Hematopoietic multipotent progenitor cell treated with erythropoietin and hydrocortisone succinate and interleukin-3 and kit ligand, for 4 days (in vitro differentiated cells): ENCODE measurements at regions not wholly inside any gene's neighbourhood (a gene's known extent, or its start where the extent isn't known, plus 50 kb on each side); places are given as distances from the start of the nearest gene placed in this dataset.
A peak's percentile ranks its signal among the peaks of the same experiment; 100 is the strongest.

Experiments used
- DNase-seq: peaks from one replicate; pipeline ENCODE4 v3.0.0-alpha.2; 2015

DNA sequence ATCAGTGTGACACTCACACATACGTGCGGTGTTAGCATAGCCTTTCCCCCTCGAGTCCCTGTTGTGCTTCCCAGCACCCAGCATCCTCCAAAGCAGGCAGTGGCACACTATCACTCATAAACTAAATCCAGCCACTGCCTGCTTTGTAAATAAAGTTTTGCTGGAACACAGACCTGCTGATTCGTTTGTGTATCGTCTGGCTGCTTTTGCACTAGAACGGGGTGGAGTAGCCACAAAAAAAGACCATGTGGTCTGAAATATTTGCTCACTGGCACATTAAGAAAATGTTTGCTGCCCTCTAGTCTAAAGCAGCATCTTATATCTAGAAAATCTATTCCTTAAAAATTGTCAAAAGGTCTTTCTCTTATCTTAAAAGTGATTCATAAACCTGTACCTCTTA is 341.2 kb upstream of the ZFHX3 start:
- no peak for DNase-seq

DNA sequence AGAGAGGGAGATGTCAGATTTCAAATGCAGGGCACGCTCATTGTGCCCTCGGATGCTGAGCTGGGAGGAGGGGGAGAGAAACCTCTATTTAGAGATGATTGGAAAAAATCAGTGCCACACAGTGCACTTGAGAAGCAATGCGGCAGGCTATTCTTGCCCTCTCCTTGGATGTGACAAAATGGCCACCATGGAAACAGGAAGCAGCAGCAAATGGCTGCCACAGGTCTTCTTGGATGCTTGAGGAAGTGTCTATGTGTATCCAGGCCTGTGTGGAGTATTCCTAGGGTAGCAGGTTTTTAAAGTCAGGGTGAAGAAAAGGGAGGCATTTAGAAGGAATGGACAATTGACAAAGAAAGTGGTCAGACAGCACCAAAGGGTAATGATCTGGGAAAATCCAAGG is 340.1 kb upstream of the ZFHX3 start:
- no peak for DNase-seq

DNA sequence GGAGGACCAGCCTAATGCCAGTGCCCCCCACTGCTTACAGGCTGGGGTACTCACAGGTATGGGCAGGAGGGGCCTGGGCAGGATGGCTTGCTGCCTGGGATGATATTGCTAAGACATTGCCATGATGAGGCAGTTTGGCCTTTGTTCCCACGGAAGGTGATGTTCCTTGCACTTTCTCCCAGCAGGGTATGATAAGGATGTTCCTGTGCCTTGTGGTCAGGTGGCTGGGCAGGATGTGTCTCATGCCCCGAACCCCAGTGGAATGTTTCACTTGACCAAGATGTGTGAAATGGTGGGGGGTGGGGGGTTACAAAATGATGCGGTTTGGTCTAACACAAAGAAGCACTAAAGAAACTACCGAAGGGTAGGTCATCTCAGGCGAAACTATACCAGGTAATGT is 337.8 kb upstream of the ZFHX3 start:
- no peak for DNase-seq

DNA sequence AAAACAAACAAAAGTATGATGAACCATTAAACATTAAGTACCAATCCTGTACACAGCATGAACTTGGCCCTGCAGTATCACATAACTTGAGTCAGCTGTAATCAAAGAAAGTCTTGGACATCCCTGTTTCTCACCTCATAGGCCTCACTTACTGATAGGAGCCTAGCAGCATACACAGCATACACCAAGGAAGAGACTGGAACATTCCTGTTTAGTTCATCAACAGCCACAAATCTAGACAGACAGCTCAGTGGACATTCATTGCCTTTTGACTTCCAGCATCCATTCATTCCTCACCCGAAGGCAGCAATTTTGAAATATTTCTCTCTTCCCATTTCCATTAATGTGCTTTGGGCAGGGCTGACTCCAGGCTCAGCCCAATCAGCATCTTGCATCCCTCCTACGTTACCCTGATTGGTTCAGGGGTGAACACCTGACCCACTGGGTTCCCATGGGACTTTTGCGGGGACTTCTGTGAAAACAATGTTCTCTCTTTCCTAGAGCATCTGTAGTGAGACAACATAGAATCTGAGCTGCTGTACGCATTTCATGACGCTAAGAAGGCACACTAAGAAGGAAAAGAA is 336.7 kb upstream of the ZFHX3 start:
- no peak for DNase-seq

DNA sequence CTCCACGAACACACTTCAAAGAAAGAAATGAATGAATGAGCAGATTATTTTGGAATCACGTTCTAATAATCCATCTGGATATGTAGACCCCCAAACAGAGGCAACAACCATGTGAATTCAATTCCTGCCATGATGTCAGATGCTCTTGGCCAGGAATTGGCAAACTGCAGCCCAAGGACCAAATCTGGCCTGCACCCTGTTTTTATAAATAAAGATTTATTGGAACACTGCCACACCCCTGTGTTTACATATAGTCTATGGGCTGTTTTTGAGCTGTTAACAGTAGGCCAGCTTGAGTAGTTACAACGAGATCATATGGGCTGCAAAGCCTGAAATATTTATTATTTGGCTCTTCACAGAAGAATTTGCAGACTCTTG is 336.0 kb upstream of the ZFHX3 start:
- DNase-seq, result no peak

DNA sequence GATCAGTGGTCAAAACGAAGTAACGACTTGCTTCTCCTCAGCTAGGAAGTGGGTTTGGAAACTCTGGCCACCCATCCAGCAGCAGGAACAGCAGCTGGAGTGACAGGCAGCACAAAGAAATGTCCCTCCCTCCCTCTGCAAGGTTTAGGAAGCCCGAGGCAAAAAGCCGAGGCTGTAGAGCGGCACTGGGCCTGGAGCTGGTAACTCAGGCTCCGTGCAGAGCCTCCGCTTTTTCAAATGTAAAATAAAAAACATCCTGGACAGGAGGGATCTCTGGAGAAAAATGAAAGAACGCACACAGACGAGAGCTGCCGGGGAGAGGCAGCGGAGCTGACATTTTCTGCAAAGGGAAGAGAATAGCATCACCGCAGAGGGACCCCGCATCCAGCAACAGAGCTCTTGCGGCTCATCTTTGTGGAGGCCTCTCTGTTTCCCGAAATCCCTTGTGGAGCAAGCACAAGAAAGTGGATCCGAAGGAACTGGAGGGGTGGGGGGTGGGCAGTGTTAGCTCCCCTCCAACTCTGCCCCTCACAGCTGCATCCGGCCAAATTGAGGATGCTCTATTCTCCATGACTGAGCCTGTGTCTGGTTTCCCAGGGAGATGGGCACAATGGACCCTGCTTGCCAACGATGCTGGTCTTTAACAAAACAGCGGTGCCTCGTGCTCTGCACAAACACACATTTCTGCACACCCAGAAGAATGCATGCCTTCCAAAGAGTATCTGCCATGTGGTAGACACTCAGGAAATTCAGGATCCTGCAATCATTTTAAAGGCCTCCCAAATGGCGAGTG is 335.5 kb upstream of the ZFHX3 start:
- no peak for DNase-seq

DNA sequence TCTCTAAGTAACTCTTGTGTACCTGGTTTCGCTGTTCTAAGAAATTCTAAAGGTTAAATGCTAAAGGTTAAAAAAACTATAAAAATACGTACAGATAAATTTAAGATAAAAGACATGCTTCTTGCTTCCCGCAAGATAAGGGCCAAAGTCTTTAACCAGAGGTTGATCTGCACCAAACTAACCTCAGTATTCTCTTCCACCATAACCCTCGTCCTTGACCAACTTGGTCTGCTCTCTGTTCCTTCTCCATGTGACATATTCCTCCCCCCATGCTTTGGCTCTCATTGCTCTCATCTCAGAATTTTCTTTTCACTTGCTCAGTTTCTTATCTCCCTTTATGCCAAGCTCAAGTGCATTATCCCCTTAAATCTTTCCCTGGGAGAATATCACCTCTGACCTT is 330.5 kb upstream of the ZFHX3 start:
- DNase-seq, result no peak

DNA sequence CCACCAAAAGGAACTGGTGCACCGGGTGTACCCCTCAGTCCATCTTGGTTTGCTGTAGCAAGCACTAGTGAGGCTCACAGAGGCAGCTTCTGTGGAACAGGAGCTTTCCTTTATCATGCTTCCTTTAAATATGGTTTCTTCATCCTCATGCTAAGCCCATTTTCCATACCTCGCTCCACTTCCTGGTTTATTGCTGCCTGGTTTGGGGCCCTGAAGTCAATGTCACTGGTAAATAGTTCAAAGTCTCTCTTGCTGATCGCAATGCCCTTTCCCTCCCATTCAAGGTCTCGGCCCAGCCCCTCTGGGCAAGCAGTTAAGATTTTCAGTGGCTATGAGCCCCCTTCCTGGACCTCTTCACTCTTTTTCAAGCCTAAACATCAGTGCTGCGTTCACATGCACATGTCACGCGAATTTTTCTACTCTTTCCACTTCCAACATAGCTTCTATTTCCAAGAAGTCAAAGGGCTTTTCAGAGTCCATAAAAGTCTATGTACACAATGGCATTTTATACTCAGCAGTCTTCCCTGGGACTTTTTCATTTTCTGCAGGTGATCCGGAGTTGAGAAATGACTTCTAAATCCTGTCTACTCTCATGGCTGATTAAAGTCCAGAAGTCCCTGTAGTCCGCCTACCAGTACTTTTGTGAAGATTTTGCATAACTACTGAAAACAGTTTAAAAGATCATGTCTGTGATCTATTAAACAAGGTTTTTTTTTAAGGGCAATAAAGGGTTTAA is 323.8 kb upstream of the ZFHX3 start:
- DNase-seq, result no peak

DNA sequence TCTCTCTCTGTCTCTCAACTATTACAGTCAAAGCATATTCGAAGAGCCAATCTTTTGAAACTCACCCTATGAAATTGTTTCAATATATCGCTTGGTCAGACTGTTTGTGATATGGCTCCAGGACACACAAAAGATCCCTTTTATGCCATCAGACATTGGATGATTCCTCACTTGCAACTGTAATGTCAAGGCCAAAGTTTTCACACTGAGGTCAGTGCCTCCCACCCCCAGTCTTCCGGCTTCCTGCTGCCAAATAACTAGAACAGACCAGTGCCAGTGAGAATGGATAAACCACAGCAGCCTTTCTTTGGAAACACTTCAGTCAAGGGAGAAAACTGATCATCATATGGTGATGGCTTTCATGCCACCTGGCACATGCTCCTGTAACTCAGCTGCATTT is 321.9 kb upstream of the ZFHX3 start:
- no peak for DNase-seq

DNA sequence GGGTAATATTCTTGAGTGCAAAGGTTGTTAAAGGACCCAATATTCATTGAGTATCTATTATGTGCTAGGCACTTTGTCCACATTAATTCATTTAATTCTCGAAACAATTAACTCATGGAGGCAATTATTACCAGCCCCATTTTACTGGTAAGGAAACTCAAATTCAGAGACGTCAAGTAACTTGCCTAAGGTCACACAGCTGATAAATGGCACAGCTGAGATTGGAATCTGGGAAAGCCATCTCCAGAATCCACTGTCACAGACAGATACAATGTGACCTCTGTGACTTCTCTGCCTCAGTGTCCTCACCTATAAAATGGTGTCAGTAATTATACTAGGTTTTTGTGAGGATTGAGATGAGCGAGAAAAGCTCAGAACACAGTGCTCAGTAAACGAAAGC is 320.8 kb upstream of the ZFHX3 start:
- DNase-seq, result no peak

DNA sequence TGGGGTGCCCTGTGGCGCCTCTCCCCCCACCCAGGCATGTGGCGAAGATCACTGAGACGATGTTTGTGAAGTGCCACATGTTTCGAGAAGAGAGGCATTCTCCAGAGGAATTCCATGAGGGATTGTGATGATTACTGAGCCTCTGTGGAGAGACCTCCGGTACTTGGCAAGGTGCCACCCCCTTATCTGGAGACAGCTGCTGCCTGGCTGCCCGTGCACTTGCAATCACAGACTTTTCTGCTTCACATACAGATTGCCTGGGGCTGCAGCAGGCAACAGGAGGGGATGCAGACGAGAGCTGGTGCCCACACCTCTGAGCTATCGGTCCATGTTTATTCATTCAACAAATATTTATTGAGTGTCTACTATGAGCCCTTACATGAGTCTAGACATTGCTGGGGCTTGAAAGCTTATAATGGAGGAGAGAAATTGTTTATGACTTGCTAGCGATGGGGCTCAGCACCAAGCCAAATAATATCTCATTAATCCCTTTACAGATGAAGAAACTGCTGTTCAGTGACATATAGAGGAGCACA is 317.2 kb upstream of the ZFHX3 start:
- peak; percentile 31 for DNase-seq

DNA sequence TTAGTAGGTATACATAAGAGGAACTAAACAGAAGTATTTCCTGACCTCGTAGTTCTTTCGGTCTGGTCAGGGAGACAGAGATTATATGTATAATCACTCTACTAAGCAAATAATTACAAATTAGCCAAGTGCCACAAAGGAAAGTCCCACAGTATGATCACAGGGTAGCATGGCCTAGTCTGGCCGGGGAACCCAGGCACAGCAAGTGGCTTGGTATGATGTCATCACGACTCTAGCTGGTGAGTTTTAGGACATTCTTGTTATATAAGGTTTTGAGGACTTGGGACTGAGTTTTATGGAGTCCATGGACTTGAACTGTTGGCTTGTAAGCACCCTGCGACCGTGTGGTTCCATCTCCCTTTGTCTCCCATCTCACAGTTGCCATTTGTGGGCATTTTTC is 316.5 kb upstream of the ZFHX3 start:
- DNase-seq, result no peak

DNA sequence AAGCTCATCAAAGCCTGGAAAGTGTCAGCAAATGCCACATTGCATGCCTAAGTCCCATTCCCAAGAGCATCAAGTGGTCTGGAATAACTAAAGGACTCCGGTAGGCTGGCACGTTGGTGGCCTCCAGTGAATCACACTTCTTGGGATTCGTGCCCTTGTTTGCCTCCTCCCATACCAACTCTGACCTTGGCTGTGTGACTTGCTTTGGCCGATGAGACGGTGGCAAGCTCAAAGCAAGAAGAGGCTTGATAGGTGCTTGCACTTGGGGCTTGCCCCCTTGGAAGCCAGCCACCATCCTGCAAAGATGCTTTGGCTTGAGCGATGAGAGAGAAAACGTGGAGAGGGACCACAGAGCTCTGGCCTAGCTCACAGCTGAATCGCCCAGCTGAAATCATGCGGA is 313.1 kb upstream of the ZFHX3 start:
- DNase-seq, result no peak

DNA sequence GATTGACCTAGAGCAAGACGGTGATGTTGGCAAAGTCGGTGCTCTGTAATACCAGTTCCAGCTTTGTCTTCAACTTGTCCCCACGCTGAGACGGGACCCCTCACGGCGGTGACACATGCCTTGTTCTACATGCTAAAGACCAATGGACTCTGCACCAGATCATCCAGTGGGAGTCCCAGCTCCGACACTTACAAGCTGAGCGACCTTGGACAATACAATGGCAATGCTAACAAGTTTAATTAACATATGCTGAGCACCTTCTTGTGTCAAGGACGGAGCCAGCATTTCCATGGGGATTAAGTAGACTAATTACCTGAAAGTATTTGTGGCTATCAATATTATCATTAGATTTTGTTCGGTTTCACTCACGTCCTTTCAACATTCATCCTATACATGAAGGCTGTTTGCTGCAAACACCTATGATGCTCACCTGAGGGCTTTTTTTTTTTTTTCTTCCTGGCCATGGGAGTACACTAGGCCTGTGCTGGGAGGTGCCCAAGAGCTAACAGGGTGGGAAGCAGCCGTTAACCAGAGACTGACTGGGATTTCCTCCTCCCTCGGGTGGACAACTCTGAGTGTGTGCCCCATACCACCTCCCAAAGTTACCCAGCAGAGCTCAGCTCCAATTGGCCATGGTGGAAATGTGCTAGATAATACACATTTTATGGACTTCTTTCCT is 308.6 kb upstream of the ZFHX3 start:
- no peak for DNase-seq

DNA sequence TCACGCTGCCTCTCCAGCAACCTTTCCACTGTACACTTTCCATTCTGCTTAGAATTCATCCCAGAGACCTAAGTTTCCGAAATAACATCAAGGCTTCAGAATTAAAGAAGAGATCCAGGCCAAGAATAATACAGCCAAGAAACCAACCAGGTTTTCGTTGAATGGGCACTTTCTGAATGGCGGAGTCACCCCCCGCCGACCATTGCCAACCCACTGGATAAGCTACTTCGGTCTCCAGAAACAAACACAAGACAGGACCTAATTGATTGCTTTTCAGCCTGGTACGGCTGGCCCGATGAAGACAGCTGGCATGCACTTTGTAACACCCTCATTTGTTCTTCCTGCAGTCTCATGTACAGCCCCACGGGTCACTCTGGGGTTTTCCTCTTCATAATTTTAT is 308.1 kb upstream of the ZFHX3 start:
- DNase-seq, result no peak

DNA sequence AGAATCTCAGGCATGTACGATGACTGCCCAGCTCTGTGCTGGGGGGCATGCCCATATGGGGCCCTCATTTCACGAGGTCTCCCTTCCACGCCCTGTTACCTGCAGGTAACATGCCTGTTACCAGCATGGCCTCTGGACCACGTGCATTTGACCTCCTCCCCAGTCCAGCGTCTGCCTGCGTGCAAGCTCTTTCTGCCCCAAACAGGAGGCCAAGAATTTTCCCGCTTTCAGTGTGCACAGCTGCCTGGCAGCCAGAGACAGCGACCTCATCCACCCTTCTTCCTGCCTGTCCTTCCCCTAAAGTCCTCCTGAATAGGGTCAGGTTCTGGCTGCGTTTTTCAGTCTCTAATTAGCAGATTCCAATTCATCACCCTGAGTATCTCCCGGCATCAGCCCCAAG is 306.5 kb upstream of the ZFHX3 start:
- no peak for DNase-seq

DNA sequence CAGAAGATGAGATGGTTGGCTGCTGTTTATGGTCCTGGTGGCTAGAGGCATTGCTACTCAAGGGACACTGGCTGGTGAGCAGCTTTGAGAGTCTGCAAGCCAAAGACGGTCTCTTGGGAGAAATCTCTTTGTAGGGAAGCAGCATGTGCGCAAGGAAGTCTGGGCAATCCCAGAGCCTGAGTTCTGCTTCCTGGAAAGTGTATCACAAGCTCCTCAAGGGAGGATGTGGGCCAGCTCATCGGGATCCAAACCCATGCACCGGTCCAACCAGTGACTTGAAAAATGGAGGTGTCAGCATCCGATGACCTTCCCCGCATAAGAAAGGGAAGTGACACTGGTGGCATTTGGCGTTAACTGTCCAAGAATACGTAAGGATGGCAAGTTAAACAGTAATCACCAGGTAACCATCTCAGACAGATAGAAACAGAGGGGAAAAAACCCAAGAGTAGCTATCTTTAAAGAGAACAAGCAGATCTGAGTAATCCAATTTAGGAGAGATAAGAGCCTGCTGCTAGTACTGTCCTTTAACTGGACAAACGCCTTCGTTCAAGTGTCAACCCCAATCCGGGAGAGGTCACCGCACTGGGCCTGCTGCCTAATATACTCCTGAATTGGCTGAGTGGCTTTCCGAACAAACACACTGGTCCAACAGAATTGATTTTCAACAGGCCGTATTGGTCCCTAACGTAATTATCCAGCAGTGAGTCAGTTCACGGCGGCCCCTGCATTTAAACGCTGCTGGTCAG is 303.0 kb upstream of the ZFHX3 start:
- no peak for DNase-seq

DNA sequence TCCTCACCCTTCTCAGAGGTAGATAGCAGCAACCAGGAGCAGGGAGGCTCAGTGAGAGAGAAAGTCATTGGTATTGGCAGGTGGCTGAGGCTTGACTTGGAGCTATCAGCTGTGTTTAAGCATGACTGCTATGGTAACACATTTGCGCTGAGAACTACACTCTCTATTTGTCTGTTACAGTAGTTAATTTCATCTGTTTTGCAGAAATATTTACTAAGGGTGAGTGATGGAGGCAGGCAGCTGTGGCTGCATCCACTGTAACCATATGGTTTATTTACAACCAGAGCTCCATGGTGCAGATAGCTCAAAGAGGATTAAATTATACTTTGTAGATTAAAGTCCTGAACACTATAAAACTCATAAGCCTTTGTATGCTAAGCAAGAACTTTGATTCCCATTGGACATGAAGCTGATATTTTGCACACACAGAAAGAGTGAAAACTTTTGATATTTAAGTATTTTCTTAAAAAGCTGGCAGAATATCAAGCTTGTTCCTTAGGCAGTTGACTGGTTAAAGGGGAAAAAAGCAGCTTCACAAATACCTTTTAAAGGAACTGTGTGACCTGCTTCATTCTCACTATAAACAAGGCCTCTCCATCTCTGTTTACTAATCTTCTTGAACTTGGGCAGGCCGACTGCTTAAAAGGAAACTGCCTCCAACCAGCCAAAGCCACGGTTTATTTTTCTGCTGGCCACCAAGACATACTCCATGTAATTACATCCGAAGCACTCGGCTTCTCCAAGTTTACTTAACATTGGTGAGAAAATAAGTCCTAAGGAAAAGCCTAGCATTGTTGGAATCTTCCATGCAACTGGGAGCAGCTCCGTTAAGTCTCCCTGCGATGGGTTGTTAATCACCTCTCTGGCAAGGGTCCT is 299.8 kb upstream of the ZFHX3 start:
- DNase-seq, result no peak

DNA sequence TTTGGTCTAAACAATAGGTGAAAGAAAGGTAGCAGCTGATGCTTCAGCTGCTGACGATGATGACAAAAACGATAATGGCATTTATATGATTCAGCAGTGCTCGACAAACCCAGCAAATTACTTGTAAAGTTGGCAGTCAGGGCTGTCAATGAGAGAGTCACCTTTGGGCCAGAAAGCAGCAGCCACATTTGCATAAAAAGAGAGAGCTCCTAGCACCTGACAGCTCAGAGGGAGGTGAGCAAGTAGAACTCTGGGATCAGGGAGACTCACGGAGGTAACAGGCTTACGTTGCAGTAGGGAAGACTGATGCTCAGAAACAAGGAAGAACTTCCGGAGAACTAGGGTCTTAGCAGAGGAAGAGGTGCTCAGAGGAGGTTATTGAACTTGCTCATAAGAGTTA is 291.9 kb upstream of the ZFHX3 start:
- DNase-seq, result no peak

DNA sequence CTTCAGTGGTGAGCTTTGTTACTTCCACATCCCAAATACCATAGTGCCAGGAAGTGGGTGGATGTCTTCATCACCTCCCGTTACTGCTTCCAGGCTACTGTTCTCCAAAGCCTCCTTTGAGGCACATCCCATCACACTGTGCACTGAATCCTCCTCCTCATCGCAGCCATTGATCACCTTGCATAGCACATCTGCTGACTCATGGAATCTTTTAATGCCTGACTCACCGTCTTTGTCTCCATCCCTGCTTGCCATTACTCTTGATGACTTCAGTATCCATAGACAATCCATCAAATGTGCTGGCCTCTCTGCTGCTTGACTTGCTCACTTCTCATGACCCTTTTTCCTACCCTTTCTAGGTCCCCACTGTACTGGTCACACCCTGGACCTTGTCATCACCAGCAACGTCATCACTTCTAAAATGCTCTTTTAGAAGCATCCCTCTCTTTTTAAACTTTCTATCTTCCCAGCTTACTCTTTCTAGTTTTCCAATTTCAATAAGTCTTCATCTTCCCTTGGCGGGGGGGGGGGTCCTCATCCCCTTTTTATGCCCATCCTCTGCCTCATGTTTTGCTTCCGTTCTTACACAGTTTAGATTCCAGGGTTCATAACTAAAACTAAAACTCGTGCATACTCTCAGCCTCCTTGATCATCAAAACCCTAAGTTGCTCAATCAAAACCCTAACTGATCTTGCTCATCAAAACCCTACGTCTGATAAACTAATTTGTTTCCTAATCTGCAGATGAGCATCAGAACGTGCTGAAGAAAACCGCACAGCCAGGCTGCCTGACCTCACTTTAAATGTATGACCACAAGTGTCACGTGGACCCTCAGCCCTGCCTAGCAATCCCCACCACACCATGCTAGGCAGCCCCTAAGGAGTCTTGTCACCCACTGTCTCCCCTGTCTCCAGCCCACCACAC is 289.7 kb upstream of the ZFHX3 start:
- peak; percentile 65 for DNase-seq
